ENCODE measurements at regions not wholly inside any gene's neighbourhood (a gene's known extent, or its start where the extent isn't known, plus 50 kb on each side); places are given as distances from the start of the nearest gene placed in this dataset.

- TF ChIP-seq CTCF (conservative IDR thresholded peaks at IDR 0.05): no peak
Measured at GRCh38 chr5:107204413-107204812, 466.3 kb downstream of the EFNA5 start.

DNA sequence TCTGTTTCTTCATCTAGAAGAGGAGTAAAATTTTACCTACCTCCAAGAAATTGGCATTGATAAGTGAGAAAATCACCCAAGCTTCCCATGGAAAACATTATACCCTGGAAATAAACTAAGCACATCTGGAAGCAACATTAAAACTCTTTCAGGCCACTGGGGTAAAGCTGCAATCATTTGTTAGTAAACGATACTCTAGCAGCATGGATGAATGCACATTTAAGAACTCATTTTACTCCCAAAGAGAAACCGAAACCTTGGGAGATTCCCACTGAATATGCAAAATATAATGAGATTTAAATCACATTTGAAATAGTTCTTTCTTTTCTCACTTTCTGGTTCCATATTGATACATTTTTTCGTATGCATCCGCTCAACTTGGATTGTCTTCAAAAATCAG, 467.5 kb downstream of the EFNA5 start:
- TF ChIP-seq CTCF (conservative IDR thresholded peaks at IDR 0.05) (no peak), ZFX (IDR thresholded peaks at IDR 0.05) (no peak)
- no peak overlapping the region for H3K27ac ChIP-seq

More at GRCh38 chr5:107204413-107204812, 466.3 kb downstream of the EFNA5 start:
- H3K27ac ChIP-seq: no peak overlapping the region

DNA sequence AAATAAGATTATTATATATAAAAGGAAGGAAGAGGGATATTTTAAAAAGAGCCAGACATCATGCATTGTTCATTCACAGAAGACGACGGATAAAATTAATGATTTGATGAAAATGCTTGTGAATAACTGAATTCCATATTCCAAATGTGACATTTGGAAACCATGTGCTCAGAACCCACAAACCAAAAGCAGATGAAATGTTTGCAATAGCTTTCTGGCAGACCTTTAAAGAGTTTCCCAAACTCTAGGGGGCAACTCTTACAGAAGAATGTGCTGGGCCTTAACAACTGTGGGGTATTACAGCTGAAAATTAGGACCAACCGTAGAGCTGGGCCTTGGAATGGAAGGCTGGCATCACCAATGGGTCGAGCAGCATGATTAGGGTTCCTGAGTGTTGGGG, 471.0 kb downstream of the EFNA5 start:
- TF ChIP-seq ZFX (IDR thresholded peaks at IDR 0.05): no peak
- H3K27ac ChIP-seq: no peak overlapping the region

GRCh38 chr5:107196500-107197059, 474.2 kb downstream of the EFNA5 start:
- H3K27ac ChIP-seq: no peak overlapping the region
- TF ChIP-seq CTCF (conservative IDR thresholded peaks at IDR 0.05): no peak
- no peak for TF ChIP-seq ZFX (IDR thresholded peaks at IDR 0.05)

DNA sequence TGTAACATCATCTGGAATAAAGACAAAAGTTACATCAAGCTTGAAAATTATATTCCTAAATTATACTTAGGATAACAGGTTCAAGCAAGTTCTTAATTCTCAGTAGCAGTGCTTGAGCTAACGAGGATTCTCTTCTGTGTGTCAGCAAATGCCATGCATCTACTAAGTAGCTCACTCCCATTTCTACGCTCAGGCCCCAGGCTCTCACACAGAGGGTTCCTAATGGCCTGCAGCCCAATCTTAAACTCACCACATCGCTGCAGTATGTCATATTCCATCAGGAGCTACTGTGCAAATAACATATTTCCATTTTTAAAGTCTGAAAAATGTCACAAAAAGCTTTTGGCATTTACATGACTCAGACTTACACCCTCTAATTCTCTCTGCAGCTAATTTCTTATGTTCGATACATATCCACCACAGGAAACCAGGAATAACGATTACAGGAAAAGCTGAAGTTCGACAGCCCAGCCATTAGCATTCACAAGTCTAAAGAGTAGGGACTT, 474.8 kb downstream of the EFNA5 start:
- no peak for TF ChIP-seq CTCF (conservative IDR thresholded peaks at IDR 0.05)
- TF ChIP-seq ZFX (IDR thresholded peaks at IDR 0.05): no peak
- H3K27ac ChIP-seq: no peak overlapping the region

GRCh38 chr5:107184871-107185270, 485.9 kb downstream of the EFNA5 start:
- H3K27ac ChIP-seq: no peak overlapping the region
- no peak for TF ChIP-seq CTCF (conservative IDR thresholded peaks at IDR 0.05)

DNA sequence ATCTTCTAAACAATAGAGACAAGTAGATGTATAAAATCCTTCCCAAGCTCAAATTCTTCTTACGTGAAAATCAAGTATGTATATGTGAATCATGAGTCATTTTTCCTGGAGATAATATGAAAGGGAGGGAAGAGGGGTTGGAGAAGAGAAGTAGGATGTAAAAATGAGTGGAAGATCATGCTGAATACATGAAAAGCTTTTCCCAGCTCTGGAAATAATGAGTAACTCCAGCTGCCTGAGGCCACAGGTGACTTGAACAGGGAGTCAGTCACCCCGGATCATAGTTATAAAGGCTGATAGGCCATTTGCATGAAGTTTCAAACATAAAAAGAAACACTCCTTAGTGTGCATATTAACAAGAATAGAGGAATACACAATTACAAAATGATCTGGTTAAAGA, 486.7 kb downstream of the EFNA5 start:
- TF ChIP-seq CTCF (conservative IDR thresholded peaks at IDR 0.05): no peak
- TF ChIP-seq ZFX (IDR thresholded peaks at IDR 0.05): no peak
- no peak overlapping the region for H3K27ac ChIP-seq

DNA sequence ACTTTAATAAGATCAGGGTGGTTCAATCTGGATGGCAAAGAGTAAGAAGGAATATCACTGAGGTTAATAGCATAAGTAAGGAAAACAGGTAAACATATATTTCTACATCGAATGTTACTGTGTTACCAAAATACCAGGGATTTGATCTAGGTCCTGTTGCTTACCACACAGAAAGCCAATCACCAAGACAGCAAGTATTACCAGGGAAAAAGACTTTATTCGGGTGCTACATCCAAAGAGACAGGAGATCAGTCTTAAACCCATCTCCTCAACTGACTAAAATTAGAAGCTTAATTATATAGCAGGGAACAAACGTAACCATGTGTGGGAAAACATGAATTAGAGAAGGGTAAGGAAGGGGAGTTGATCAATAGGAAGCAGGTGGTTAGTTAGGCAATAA, 500.1 kb downstream of the EFNA5 start:
- TF ChIP-seq CTCF (conservative IDR thresholded peaks at IDR 0.05) (no peak), ZFX (IDR thresholded peaks at IDR 0.05) (no peak)
- H3K27ac ChIP-seq: no peak overlapping the region
